AG08395 (cell line): ENCODE measurements at regions not wholly inside any gene's neighbourhood (a gene's known extent, or its start where the extent isn't known, plus 50 kb on each side); places are given as distances from the start of the nearest gene placed in this dataset.
"Not testable (repeated sequence)": the region's sequence is repeated elsewhere in the genome, so short reads cannot be mapped to it uniquely, and the experiment has no call there.

Source experiments
- DNase-seq: peaks from one replicate; pipeline ENCODE4 v3.0.0; 2012; ENCODE audit warnings: mixed read lengths, low spot score

DNA sequence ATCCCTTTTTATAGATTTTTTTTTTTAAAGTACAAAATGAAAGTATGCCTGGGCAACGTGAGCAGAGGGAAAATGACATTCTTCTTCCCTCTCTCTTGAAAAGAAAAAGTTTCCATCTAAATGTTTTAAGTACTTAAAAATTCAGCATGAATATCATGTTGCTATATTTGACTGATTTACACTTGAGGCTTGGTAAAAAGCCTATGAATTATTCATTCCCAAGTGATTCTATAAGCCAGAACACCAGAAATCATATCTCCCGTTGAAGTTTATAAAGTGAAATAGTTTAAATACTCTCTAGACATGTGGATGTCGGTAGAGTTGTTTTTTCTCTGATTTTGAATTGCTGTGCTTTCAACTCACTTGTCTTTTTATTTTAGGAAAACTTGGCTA lies 276.2 kb upstream of the RARB start:
- DNase-seq = no peak

- no peak for DNase-seq
Measured at GRCh38 chr3:25153136-25153535, 274.9 kb upstream of the RARB start.

GRCh38 chr3:25153561-25153960 lies 274.5 kb upstream of the RARB start:
- DNase-seq = no peak

DNA sequence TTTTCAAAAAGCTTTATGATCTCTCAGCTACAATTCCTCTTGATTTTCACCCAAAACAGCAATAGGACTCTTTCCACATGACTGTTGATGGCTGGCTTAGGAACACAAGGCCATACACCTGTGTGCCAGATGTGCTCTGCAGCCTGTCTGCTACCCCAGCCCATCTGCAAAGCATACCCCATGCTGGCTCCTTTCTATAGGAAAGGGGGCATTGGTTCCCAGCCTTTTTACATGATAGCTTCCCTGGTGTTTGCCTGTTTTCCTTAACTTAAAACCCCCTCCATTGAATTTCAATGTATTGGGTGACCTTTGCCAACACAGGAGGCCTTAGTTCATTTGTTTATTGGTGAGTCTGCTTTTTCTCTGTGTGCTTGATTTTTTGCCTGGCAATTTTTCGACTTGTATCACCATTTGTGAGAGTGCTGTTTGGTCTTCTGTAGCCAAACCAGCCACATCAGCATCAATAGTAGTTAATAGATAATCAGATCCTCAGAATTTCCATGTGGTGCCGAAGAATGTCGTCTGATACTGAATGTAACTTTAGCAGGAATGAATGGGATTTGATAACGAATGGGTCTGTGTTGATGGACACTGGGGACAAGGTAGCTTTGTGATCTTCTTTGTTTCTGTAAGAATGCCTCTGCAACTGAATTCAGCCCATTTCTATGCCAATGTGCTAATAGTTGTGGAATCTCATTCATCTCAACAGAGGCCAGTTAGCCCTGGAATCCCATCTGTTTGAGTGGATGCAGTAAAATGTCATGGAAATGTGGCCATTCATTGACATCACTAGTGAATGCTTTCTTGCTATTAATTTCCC lies 272.2 kb upstream of the RARB start:
- DNase-seq = peak; percentile 28

DNA sequence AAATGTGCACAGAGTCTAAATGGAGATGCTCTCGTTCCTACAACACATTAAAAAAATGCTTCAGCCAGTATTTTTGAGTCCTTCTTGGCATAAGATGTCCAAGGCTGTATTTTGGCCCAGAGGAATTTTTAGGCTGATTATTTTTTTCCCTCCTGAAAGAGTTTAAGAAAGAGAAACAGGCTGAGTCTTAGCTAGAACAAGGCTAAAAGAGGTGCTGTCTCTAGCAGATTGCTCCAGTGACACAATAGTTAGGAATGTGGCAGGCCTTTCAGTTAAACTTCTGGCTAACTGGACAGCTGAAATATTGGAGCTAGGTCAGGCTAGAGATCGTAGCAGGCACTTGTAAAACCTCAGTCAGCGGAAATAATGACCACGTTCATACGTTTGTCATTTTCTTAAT lies 271.4 kb upstream of the RARB start:
- peak; percentile 72 for DNase-seq

GRCh38 chr3:25165306-25165705 lies 262.8 kb upstream of the RARB start:
- DNase-seq = no peak

DNA sequence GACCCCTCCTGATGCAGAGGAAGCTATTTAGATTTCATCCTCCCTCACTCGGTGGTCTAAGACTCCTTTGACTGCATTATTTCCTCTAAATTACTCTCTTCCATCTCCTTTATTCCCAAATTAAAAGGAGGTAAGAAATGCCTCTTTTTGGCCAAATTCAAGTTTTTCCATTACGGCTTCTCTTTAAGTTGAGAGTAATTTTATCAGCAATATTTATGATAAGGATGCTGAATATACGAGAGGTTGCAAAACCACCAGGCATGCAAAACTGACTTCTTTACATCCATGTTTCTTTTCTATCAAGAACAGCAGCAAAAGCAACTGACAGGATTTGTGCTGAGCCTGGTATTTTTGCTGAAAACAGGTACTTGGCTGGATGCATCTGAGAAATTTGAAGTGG lies 262.0 kb upstream of the RARB start:
- DNase-seq = no peak

GRCh38 chr3:25169151-25169550 lies 258.9 kb upstream of the RARB start:
- peak; percentile 3 for DNase-seq

- DNase-seq = no peak
Measured at GRCh38 chr3:25170021-25170420, 258.0 kb upstream of the RARB start.

DNA sequence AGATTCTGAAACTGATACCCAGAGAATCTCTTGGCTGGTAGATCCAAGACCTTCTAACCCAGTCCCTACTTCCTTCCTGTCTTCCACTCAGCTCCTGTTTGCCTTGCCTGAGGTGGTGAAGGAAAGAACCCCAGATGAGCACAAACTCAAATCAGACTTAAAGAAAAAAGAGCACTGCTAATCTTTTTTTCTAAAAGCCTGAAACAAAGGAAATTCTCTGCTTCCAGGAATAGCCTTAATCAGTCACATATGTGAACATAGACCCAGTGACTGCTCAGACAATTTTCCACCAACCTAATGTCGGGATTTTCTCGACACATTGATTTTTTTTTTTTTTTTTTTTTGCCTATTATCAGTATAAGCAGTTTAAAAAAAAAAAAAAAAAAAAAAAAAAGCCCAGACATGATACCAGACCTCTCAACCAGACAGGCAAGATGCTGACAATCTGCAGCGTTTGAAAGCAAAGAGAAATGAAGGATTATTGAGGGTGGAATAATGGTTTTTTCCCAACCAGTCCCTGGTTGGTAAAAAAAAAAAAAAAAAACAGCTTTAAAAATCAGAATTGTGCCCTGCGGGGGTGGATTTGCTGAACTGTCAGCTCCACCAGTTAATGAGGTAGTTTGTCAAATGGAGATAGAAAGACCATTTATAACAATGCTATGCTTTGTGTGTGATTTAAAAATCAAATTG lies 256.8 kb upstream of the RARB start:
- DNase-seq = no peak

DNA sequence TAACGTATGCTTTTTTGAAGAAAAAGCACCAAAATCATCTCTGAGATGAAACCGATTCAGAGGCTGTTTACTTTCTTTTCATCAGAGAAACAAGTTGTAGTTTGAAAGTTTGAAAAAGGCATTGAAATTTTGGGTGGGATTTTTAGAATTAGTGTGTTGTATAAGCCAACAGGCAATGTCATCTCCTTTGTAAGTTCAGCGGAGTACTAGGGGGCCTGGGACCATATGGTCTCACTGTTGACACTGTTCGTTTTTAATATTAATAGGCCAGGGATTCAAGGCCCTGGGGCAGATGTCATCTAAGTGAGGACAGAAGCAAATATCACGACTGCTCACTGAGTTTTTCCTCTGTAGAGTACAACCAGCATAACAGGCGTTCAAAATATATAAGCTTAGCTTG lies 256.2 kb upstream of the RARB start:
- DNase-seq = no peak

DNA sequence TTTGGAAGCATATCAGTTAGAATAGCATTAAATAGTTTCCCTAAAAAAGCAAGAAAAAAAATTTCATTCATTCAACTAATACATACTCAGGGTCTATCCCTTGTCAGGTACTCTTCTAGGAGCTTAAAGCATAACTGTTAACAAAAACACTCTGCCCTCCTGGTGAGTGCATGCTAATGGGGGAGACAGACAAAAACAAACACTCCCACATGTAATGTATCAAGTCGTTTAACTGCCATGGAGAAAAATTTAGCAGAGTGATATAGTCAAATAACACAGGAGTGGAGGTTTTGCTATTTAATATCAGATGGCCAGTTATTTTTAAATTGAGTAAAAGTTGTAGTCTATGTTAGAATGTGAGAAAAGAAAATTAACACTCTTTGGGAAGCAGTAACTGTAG lies 254.5 kb upstream of the RARB start:
- no peak for DNase-seq

GRCh38 chr3:25174251-25174650 lies 253.8 kb upstream of the RARB start:
- DNase-seq = no peak

DNA sequence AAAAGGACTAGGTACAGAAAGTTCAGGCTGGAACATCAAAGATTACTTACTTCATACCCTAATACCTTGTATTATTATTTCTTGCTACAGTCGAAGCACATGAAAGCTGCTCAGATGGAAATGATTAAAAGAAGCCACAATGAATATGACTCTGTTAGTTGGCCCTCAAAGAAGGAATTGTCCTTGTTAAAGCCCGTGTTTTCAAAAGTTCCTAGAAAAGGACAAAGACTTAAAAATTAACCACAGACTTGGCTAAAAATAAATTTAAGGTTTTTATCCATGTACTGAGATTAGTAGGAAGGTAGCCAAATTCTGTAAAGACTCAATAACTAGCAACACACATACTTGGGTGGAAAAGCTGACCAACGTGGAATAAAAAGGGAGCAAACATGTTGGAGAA lies 251.0 kb upstream of the RARB start:
- DNase-seq = no peak

DNA sequence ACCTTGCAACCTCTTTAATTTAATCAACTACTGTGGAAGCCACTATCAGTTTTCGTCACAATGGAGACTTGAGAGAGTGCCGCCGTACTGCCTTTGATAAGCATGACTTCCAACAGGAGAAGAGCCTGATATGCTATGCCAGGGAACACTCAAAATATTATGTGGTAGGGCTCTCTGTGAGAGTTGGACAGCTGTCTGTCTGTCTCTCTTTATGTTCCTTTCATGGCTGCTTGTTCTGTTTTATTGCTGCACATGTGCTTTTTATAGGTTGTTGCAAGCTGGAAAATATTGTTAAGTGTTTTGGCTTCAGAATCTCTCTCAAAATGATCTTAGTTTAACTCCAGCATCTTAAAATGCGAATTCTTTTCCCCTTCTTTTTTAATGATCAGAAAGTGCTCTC lies 249.4 kb upstream of the RARB start:
- no peak for DNase-seq

- DNase-seq = no peak
Measured at GRCh38 chr3:25181096-25181495, 247.0 kb upstream of the RARB start.

DNA sequence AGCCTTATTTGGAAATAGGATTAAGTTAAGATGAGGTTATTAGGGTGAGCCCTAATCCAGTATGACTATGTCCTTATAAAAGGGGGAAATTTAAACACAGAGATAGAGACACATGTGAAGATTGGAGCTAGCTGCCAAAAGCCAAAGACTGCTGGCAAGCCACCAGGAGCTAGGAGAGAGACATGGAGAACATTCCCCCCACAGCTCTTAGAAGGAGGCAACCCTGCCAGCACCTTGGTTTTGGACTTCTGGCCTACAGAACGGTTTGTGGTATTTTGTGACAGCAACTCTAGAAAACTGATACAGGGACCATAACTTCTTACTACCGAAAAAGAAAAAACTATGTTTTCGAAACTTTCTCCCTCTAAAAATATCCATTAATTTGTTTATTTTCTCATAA lies 245.3 kb upstream of the RARB start:
- DNase-seq = no peak

- no peak for DNase-seq
Measured at GRCh38 chr3:25184641-25185250, 243.3 kb upstream of the RARB start.

DNA sequence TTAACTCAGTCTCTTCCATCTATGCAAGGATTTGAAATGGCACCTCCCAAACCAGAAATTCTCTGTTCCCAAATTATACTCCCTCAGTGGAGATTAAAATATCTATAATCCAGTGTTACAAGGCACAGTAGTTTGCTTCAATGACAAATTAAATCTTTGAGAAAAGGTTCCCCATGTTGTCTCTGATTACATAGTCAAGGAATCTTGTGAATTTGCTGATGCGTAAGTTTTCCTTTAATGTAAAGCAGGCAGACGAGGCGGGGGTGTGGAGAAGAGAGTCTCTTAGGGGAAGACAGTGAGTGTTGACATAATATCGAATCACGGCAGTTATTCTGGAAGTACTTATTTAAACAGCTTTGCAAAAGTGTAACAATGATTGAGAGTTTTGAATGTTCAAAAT lies 236.4 kb upstream of the RARB start:
- DNase-seq = no peak

GRCh38 chr3:25199567-25199966 lies 228.5 kb upstream of the RARB start:
- DNase-seq = not testable (repeated sequence)

- no peak for DNase-seq
Measured at GRCh38 chr3:25212736-25213135, 215.3 kb upstream of the RARB start.

DNA sequence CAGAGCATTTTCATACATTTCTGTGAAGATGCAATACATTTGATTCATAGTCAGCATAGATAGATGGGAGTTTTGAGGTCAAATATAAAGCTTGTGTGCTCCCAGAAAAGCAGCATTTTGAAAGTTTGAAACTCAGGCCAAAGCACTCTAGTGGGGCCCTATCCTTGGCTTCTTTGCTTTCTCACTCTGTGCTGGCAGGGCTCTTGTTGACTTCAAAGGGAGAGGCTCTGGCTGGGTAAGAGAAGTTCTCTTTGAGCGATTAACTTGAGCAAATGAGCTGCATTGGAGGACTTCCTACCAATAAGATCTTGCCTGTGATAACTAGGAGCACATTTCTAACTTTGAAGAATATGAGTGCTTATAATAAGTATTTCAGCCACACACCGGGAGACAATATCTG lies 214.0 kb upstream of the RARB start:
- DNase-seq = no peak

DNA sequence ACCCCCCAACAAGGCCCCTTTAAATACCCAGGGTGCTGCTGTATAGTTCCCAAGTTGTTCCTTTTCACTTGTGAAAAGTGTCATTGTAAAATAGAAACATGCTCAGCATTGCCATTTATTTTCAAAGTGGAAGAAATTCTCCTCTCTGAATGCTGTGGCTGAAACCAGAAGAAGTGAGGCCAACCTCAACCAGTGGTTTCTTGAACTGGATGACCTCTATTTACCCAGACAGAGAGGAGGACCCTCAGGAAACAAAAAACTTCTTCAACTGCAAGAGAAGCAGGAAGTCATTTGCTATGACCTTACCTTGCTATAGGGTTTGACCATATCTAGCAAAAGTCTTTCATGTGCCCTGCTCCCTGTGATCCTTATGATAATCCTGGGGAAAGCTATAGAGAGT lies 209.7 kb upstream of the RARB start:
- no peak for DNase-seq
